ENCODE measurements at regions not wholly inside any gene's neighbourhood (a gene's known extent, or its start where the extent isn't known, plus 50 kb on each side); places are given as distances from the start of the nearest gene placed in this dataset.

GRCh38 chr4:19883841-19884240 is 367.9 kb upstream of the SLIT2 start:
- TF ChIP-seq EZH2 (IDR thresholded peaks at IDR 0.05; ENCODE audit: low read depth): no peak
- no peak for TF ChIP-seq CTCF (conservative IDR thresholded peaks at IDR 0.05)

All from PC-9 (cell line).